Gastroesophageal sphincter (tissue), 3 donors: ENCODE measurements at regions not wholly inside any gene's neighbourhood (a gene's known extent, or its start where the extent isn't known, plus 50 kb on each side); places are given as distances from the start of the nearest gene placed in this dataset.

Experiments
- CTCF ChIP-seq, 4 experiments: fragments of 200-600 bp in 2 of 4; fragments of 450-650 bp in 2 of 4; sonication (generic) in 1 of 4; IDR thresholded peaks; one replicate each; pipeline ENCODE4 v1.5.1; 2017 to 2019; ENCODE audit warnings: antibody characterized with exemption in 4 of 4, mild to moderate bottlenecking in 2 of 4, moderate library complexity in 2 of 4
- EP300 ChIP-seq: sonication (generic); formaldehyde crosslinking; IDR thresholded peaks from one replicate; pipeline ENCODE4 v1.6.1; 2017; ENCODE audit warnings: antibody characterized with exemption, mild to moderate bottlenecking
- POLR2A ChIP-seq, 2 donors: fragments of 450-650 bp; IDR thresholded peaks; one replicate each; pipeline ENCODE4 v1.6.1; 2017; ENCODE audit warnings: antibody characterized with exemption in 2 of 2, mild to moderate bottlenecking in 2 of 2, moderate library complexity in 1 of 2
- POLR2AphosphoS5 ChIP-seq: sonication (generic); formaldehyde crosslinking; IDR thresholded peaks from one replicate; pipeline ENCODE4 v1.6.1; 2017; ENCODE audit warnings: antibody characterized with exemption

GRCh38 chr14:65352964-65353530 lies 59.5 kb upstream of the FUT8 start:
- TF ChIP-seq CTCF (IDR thresholded peaks at IDR 0.05): no peak
- TF ChIP-seq POLR2AphosphoS5: no peak
- no peak for TF ChIP-seq EP300
- TF ChIP-seq POLR2A (IDR thresholded peaks at IDR 0.05): no peak
